Posterior vena cava (tissue), 2 donors: ENCODE measurements at regions not wholly inside any gene's neighbourhood (a gene's known extent, or its start where the extent isn't known, plus 50 kb on each side); places are given as distances from the start of the nearest gene placed in this dataset.
"Not testable (repeated sequence)": the region's sequence is repeated elsewhere in the genome, so short reads cannot be mapped to it uniquely, and the experiment has no call there.

Experiments used
- DNase-seq: peaks from one replicate; pipeline ENCODE4 v3.0.0-alpha.2; 2020; ENCODE audit warnings: low spot score
- intact Hi-C, 2 donors: fragments of 100-400 bp; cut with DNase I; formaldehyde crosslinking; loops; one replicate each; pipeline versions ENCODE4 v1.14.1 to v1.14.2; 2022 to 2023
- donor health status: DM: yes; HTN: yes; CAD: no.
- donor health status: DM: yes; HTN: yes; CAD: no.

- intact Hi-C loops, result no loop called here
- no peak for DNase-seq
Observed at GRCh38 chr2:142675398-142675797, 202.1 kb upstream of the KYNU start.

GRCh38 chr2:142673836-142674235, 203.6 kb upstream of the KYNU start:
- intact Hi-C loops, result no loop called here

DNA sequence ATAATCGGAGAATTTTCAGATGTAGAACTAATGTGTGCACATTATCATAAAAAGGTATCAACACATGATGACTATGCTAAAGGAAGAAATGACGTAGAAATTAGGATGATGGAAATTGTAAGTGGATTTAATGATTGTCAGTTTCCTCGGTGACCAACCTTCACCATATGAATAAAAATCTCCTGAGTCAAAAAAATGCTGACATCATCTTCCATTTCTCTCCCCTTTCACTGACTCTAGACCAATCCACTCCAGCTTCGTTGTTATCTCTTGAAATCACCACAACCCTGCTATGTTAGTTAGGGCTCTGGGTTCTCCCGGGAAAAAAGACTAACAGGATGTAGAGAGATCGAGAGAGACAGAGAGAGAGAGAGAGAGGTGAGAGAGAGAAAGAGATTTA, 204.8 kb upstream of the KYNU start:
- DNase-seq, result no peak
- intact Hi-C loops, result no loop called here

More at GRCh38 chr2:142673836-142674235, 203.6 kb upstream of the KYNU start:
- no peak for DNase-seq

DNA sequence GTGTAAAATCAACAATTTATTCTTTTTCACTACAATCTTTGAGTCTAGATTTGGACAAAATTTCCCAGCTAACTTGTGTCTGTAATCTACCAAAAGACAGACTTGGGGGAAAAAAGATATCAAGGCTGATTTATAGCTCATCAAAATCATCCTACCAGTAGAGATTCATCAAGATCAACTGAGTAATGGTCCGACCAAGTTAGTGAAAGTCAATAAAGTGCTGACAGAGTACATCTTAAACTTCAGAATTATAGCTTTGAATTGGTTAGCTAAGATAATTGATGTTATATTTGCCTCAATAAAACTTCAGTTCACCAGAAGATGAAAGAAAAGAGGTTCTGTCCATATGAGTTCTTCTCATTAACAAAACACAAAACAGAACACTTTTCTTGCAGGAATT, 207.1 kb upstream of the KYNU start:
- intact Hi-C loops, result no loop called here
- DNase-seq, result no peak

DNA sequence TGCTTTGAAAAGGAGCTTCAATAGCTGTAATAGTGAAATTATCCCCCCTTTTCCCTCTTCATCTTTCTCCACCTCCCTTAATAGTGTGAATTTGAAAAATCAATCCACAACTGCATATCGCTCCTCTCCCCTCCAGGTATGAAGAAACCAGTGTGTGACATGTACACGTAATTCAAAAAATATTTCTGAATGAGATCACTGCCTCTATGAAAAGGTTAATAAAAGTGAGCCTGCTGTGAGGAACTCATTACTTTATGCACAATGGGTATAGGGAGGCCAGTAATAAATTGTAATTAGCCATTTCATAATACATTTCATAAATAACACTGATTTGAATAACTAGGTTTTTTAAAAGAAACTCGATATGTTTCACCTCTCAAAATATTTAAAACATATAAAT, 209.0 kb upstream of the KYNU start:
- intact Hi-C loops, result no loop called here
- DNase-seq, result no peak

DNA sequence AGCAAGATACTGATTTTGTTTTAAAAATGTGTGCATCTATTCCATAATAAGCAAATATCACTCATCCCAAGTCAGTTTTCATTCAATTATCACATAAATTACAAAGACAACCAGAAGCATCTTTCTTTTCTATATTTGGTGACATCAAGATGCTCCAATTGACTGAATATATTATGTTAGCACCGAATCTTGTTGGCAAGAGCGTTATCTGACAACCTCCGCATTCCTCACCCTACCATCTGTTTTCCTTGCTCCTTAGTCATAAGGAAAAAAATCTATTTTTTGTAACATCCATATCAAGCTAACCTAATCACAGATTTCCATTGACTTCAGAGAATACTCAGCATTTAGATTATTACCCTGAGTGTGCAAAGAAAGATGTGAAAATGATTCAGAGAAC, 212.2 kb upstream of the KYNU start:
- DNase-seq, result no peak
- intact Hi-C loops, result no loop called here

DNA sequence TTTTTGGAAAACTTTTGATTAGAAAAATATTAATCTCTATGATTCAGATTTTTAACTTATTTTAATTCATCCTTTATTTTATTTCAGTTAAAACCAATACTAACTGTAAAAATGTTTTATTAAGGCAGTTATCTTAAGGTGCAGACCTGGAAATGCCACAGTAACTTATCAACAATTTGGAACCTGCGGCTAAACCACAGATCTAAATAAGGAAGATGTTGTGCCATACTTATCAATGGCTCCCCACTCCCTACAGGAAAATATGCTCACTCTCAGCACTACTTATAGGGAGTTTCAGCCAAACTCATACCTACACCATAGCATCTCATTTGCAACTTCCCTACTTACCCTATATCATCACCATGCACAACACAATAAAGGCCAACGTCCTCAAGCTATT, 226.9 kb upstream of the KYNU start:
- DNase-seq, result no peak
- intact Hi-C loops, result no loop called here

DNA sequence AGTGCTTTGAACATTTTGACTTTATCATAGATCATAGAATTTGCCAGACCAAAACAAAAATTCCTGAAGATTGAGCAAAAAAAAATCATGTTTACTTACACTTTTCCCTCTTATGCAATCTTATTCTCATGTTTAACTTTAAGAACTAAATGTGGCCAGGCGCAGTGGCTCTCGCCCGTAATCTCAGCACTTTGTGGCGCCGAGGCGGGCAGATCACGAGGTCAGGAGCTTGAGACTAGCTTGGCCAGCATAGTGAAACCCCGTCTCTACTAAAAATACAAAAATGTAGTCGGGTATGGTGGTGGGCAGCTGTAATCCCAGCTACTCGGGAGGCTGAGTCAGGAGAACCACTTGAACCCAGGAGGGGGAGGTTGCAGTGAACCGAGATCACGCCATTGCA, 227.9 kb upstream of the KYNU start:
- DNase-seq, result no peak
- intact Hi-C loops, result loop anchor here in 1 of 2 donors (1.0 kb wide), 1 partner anchor 45 kb away; no protein-coding TSS in a partner anchor

GRCh38 chr2:142642650-142643049, 234.8 kb upstream of the KYNU start:
- no peak for DNase-seq
- intact Hi-C loops, result no loop called here

DNA sequence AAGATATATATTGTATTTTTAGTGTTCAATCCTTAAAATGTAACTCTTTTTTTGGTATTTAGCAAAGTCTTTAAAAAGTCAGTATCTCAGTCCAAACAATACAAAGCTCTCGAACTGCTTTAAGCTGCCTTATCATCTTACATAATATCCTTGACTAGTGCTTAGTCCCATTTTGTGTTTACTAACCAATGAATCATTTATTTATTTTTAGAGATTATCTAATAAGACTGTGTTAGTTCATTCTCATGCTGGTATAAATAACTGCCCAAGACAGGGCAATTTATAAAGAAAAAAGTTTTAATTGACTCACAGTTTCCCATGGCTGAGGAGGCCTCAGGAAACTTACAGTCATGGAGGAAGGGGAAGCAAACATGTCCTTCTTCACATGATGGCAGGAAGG, 248.3 kb upstream of the KYNU start:
- DNase-seq, result no peak
- intact Hi-C loops, result no loop called here

- DNase-seq, result no peak
- intact Hi-C loops, result no loop called here
Observed at GRCh38 chr2:142621287-142621686, 256.2 kb upstream of the KYNU start.

GRCh38 chr2:142617461-142617860, 260.0 kb upstream of the KYNU start:
- intact Hi-C loops, result no loop called here
- no peak for DNase-seq

DNA sequence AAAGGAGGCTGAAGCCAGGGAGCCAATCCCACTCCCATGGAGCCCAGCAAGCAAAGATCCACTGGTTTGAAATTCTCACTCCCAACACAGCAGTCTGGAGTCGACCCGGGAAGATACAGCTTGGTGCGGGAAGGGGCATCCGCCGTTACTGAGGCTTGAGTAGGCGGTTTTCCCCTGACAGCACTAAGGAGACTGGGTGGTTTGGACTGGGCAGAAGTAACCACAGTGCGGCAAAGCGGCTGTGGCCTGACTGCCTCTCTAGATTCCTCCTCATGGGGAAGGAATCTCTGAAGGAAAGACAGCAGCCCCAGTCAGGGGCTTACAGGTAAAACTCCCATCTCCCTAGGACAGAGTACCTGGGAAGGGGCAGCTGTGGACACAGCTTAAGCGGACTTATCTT, 261.6 kb upstream of the KYNU start:
- DNase-seq, result peak; percentile 58
- intact Hi-C loops, result no loop called here

DNA sequence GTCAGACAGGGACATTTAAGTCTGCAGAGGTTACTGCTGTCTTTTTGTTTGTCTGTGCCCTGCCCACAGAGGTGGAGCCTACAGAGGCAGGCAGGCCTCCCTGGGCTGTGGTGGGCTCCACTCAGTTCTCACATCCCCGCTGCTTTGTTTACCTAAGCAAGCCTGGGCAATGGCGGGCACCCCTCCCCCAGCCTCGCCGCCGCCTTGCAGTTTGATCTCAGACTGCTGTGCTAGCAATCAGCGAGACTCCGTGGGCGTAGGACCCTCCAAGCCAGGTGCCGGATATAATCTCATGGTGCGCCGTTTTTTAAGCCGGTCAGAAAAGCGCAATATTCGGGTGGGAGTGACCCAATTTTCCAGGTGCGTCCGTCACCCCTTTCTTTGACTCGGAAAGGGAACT, 264.3 kb upstream of the KYNU start:
- DNase-seq, result peak; percentile 60
- intact Hi-C loops, result not testable (repeated sequence)

DNA sequence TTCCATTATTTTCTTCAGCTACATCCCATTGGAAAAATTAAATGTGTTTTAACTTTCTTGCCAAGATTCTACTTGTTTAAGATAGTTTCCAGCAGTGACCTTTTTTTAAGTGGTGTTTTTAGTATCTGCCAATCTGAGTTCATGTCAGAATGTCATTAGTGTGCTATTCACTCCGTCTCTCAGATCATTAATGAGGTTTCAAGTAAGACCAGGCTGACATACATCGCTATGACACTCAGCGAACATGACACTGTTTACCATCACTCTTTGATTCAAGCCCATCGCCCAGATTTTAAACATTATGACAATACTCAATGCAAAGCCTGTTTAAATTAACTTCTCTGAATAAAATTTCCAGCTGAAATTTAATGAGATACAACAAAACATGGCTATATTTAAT, 272.0 kb upstream of the KYNU start:
- DNase-seq, result no peak
- intact Hi-C loops, result no loop called here

- DNase-seq, result no peak
- intact Hi-C loops, result no loop called here
Observed at GRCh38 chr2:142603759-142604158, 273.7 kb upstream of the KYNU start.

GRCh38 chr2:142602418-142602989, 275.0 kb upstream of the KYNU start:
- intact Hi-C loops, result no loop called here
- no peak for DNase-seq

DNA sequence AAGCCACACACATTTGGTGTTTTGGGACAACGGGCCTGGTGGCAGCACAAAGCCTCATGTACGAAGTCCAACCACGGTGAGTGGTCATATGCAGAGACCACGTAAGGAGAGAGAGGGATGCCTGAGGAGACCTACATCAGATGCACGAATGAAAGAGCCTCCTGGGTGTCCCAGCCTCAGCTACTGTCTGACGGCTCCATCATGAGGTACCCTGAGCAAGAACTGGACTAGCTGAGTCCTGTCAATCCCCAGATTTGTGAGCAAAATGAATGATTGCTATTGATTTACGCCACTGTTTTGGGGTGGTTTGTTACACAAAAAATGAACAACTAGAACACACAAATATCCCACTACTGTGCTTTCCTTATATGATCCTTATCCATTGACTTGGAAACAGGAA, 275.7 kb upstream of the KYNU start:
- intact Hi-C loops, result no loop called here
- no peak for DNase-seq

DNA sequence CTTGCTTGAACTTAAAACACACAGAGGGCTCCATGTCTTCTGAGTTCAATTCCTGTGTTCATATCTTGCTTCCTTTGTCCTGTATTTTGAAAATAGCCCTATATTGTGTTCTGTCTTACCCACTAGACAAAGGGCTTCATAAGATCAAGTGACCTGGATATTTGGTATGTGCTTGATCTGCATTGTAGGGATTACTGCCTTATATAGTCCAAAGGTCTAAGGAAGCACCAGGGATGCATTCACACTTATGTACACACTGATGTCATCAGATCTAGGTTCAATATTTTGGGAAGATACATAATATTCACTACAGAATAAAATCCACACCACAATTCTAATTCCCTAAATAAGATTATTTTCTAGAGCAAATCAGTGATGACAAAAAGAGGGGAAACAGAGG, 278.0 kb upstream of the KYNU start:
- no peak for DNase-seq
- intact Hi-C loops, result no loop called here

DNA sequence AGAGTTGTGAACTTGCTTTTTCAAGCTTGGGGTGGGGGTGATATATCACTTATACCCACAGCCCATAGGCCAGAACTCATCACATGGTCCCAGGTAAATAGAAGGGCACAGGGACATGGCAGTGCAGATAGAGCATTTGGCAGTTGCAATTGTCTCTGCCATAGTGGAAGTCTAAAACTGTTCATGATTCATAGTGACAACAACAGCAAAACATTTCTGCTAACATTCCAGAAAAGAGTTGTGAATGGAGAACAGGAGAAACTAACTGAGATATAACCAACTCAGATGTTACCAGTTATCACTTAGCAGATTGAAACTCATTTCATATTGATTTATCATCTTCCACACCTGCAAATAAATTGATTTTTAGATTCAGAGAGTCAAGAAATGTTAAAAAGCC, 278.6 kb upstream of the KYNU start:
- no peak for DNase-seq
- intact Hi-C loops, result no loop called here

DNA sequence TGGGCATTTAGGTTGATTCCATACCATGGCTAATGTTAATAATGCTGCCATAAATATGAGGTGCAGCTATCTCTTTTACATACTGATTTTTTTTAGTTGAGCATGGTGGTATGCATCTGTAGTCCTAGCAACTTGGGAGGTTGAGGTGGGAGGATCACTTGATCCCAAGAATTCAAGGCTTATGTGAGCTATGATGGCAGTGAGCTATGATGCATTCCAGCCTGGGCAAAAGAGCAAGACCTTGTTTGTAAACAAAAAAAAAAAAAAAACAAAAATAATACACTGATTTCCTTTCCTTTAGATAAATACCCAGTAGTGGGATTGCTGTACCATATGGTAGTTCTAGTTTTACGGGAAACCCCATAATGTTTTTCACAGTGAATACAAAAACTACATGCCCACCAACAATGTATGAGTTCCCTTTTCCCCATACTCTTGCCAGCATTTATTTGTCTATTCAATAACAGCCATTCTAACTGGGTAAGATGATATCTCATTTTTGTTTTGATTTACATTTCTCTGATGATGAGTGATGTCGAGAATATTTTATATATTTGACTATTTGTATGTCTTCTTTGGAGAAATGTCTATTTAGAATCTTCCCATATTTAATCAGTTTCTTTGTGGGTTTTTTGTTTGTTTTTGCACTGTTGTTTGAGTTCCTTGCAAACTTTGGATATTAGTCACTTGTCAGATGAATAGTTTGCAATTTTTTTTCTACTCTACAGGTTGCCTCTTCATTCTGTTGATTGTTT, 281.0 kb upstream of the KYNU start:
- no peak for DNase-seq
- intact Hi-C loops, result no loop called here
